K562 (cell line): ENCODE measurements at regions not wholly inside any gene's neighbourhood (a gene's known extent, or its start where the extent isn't known, plus 50 kb on each side); places are given as distances from the start of the nearest gene placed in this dataset.

ENCODE experiments used
- ATAC-seq: fragments of 200-7000 bp; cut with Tn5 transposase; 3 replicates; pipeline ENCODE4 v1.9.1; 2020; ENCODE audit warnings: moderate library complexity
- BruUV-seq: library from RNA; stranded (reverse); fragments of 400-500 nt; replicated peaks from 2 replicates; lab custom pipeline; 2021; lab: Mats Ljungman, UMichigan
- CTCF ChIA-PET: fragments of 300-600 bp; formaldehyde crosslinking; extraction: SDS; loops from one replicate; lab custom pipeline; 2021; ENCODE audit warnings: low intra/inter-chr PET ratio; lab: Yijun Ruan, JAX
- POLR2A ChIA-PET: fragments of 300-600, 350-650 bp; sonication (Branson Sonifier 250); formaldehyde crosslinking; extraction: SDS; loops from one replicate; lab custom pipeline; 2021; ENCODE audit warnings: antibody characterized with exemption, inconsistent platforms; lab: Yijun Ruan, JAX
- DNase-seq, 4 experiments: peaks; one replicate each; pipeline versions ENCODE4 v3.0.0 to v3.0.0-alpha.2; 2011 to 2018; ENCODE audit warnings: low spot score in 3 of 4, mixed read lengths in 3 of 4; ENCODE audit errors: extremely low read depth in 1 of 4
- FAIRE-seq: peaks from 2 replicates; lab custom pipeline; 2011; peaks lifted over from hg19 to GRCh38; lab: Jason Lieb, UNC
- H2AFZ ChIP-seq: 2 replicates; pipeline ENCODE4 v1.6.0; 2011; ENCODE audit warnings: low read depth, low read length, control low read depth, inconsistent platforms
- H3K27ac ChIP-seq: fragments of 200-600 bp; 3 replicates; pipeline ENCODE4 v1.8.0; 2011; ENCODE audit warnings: low read depth, mild to moderate bottlenecking, control low read depth, inconsistent platforms, low read length, moderate library complexity, mixed read lengths; ENCODE audit errors: extremely low read depth
- H3K27me3 ChIP-seq, 2 experiments: fragments of 300-600 bp in 1 of 2; 2 replicates in 1 of 2; 3 replicates in 1 of 2; pipeline versions ENCODE4 v1.6.0 to v1.8.0; 2011; ENCODE audit warnings: inconsistent platforms in 2 of 2, low read length in 2 of 2, mild to moderate bottlenecking in 1 of 2, mixed read lengths in 1 of 2, moderate library complexity in 1 of 2; ENCODE audit not compliant: control insufficient read depth in 2 of 2, insufficient read depth in 2 of 2
- H3K36me3 ChIP-seq: fragments of 300-600 bp; 3 replicates; pipeline ENCODE4 v1.8.0; 2011; ENCODE audit warnings: mild to moderate bottlenecking, low read length, inconsistent platforms; ENCODE audit not compliant: control insufficient read depth, insufficient read depth
- H3K4me1 ChIP-seq, 2 experiments: fragments of 200-600 bp in 1 of 2; replicated peaks in 1 of 2; 2 replicates in 1 of 2; 3 replicates in 1 of 2; pipeline versions ENCODE4 v1.5.1 to v1.8.0; 2011; ENCODE audit warnings: inconsistent platforms in 2 of 2, low read length in 2 of 2, mild to moderate bottlenecking in 1 of 2, mixed read lengths in 1 of 2, moderate library complexity in 1 of 2; ENCODE audit not compliant: control insufficient read depth in 2 of 2, insufficient read depth in 2 of 2
- H3K4me2 ChIP-seq: 2 replicates; pipeline ENCODE4 v1.6.1; 2011; ENCODE audit warnings: low read length, control low read depth, inconsistent platforms, mixed read lengths; ENCODE audit not compliant: insufficient read depth
- H3K4me3 ChIP-seq: fragments of 200-600 bp; sonication (generic), shearing (Covaris generic); 2 replicates; pipeline ENCODE4 v1.5.1; 2016; ENCODE audit warnings: control low read depth, inconsistent platforms
- H3K79me2 ChIP-seq: fragments of 200-600 bp; 3 replicates; pipeline ENCODE4 v1.8.0; 2011; ENCODE audit warnings: low read length, inconsistent platforms; ENCODE audit not compliant: control insufficient read depth, insufficient read depth
- H3K9ac ChIP-seq, 2 experiments: 2 replicates each; pipeline versions ENCODE4 v1.6.0 to v1.6.1; 2011; ENCODE audit warnings: low read depth in 2 of 2, low read length in 2 of 2, control low read depth in 1 of 2, inconsistent platforms in 1 of 2, mild to moderate bottlenecking in 1 of 2, mixed read lengths in 1 of 2; ENCODE audit not compliant: insufficient read depth in 1 of 2
- H3K9me1 ChIP-seq: one replicate; pipeline ENCODE4 v1.6.0; 2011; ENCODE audit warnings: inconsistent platforms, mild to moderate bottlenecking, low read length, moderate library complexity; ENCODE audit not compliant: control insufficient read depth, insufficient read depth
- H3K9me3 ChIP-seq: replicated peaks from 2 replicates; pipeline ENCODE4 v1.5.1; 2011; ENCODE audit warnings: low read depth, low read length, inconsistent platforms; ENCODE audit not compliant: control insufficient read depth, insufficient read depth
- H4K20me1 ChIP-seq: replicated peaks from 2 replicates; pipeline ENCODE4 v1.6.1; 2011; ENCODE audit warnings: low read length, inconsistent platforms, mixed read lengths; ENCODE audit not compliant: control insufficient read depth, insufficient read depth
- E4F1 ChIP-seq: fragments of 250-450 bp; sonication (Bioruptor Pico); IDR thresholded peaks from 2 replicates; pipeline ENCODE4 v1.5.0; 2021; ENCODE audit warnings: mild to moderate bottlenecking, borderline replicate concordance
- GTF2B ChIP-seq: IDR thresholded peaks from 2 replicates; pipeline ENCODE4 v1.6.1; 2011; ENCODE audit not compliant: insufficient read length; ENCODE audit errors: extremely low read depth
- HDGF ChIP-seq: fragments of 450-650 bp; IDR thresholded peaks from 2 replicates; pipeline ENCODE4 v1.6.1; 2016
- TEAD4 ChIP-seq, 2 experiments: sonication (generic) in 1 of 2; formaldehyde crosslinking in 1 of 2; IDR thresholded peaks; 2 replicates each; pipeline versions ENCODE4 v1.6.1 to v1.8.0; 2012 to 2022; ENCODE audit warnings: borderline replicate concordance in 1 of 2, inconsistent platforms in 1 of 2, low read length in 1 of 2, mild to moderate bottlenecking in 1 of 2, missing genetic modification reagents in 1 of 2
- ZNF644 ChIP-seq: fragments of 200-800 bp; sonication (Bioruptor generic); IDR thresholded peaks from 2 replicates; pipeline ENCODE4 v1.6.1; 2016; ENCODE audit warnings: low read depth, missing genetic modification characterization, missing compliant biosample characterization
- ZNF695 ChIP-seq: fragments of 450-650 bp; formaldehyde crosslinking; IDR thresholded peaks from 2 replicates; pipeline ENCODE4 v1.4.0; 2020; ENCODE audit warnings: mild to moderate bottlenecking, moderate library complexity
- WGBS: fragments of 100-300 bp; shearing (Covaris generic); methylation state at CpG from one replicate; pipeline ENCODE4 v1.1.6; 2016; ENCODE audit warnings: low coverage, mixed read lengths; ENCODE audit not compliant: insufficient coverage; ENCODE audit errors: missing lambda C conversion rate; 5-methylcytosine and 5-hydroxymethylcytosine counted together
- in situ Hi-C: fragments of 300-500 bp; cut with MboI; formaldehyde crosslinking; loops from 4 replicates; pipeline ENCODE4 v1.15.0; 2018; ENCODE audit warnings: inconsistent platforms, mixed read lengths
- intact Hi-C: fragments of 100-400 bp; cut with micrococcal nuclease; formaldehyde crosslinking; loops from 2 replicates; pipeline ENCODE4 v1.14.2; 2022

GRCh38 chr7:45430397-45430796 lies 143.8 kb upstream of the ADCY1 start:
- intact Hi-C loops (no loop called here), in situ Hi-C loops (no loop called here)
- no peak overlapping the region for H2AFZ ChIP-seq
- H3K4me1 ChIP-seq: no peaks in the 10 kb centered on the region
- POLR2A ChIA-PET: no interaction called here
- no peak for FAIRE-seq
- WGBS: under 1% methylated on average over 8 of the region's 8 CpGs
- H3K9ac ChIP-seq: no peak overlapping the region
- H3K9me3 ChIP-seq: no peaks in the 10 kb centered on the region
- no peak overlapping the region for H3K4me3 ChIP-seq
- CTCF ChIA-PET: no interaction called here
- no peaks in the 10 kb centered on the region for H3K79me2 ChIP-seq
- no peak overlapping the region for H3K4me2 ChIP-seq
- no TSS peak for BruUV-seq
- no peaks in the 10 kb centered on the region; a peak in 3 of 5 replicates for H3K27me3 ChIP-seq
- no peaks in the 10 kb centered on the region for H4K20me1 ChIP-seq
- TF ChIP-seq TEAD4 (IDR thresholded peaks at IDR 0.05; ENCODE audit: low read length): no peak
- TF ChIP-seq TEAD4 (CRISPR knock-in tag; IDR thresholded peaks at IDR 0.05; ENCODE audit: borderline replicate concordance): no peak
- TF ChIP-seq E4F1: no peak
- no peak for TF ChIP-seq GTF2B
- no peak for TF ChIP-seq HDGF
- no peak for TF ChIP-seq ZNF644 (tag)
- no peak for TF ChIP-seq ZNF695 (CRISPR knock-in tag)
- H3K9me1 ChIP-seq: no peaks in the 10 kb centered on the region
- no peak for ATAC-seq
- DNase-seq: no peak
- H3K36me3 ChIP-seq: no peaks in the 10 kb centered on the region
- H3K27ac ChIP-seq: no peak overlapping the region
